MM.1S (cell line): ENCODE measurements at regions not wholly inside any gene's neighbourhood (a gene's known extent, or its start where the extent isn't known, plus 50 kb on each side); places are given as distances from the start of the nearest gene placed in this dataset.

Source experiments
- DNase-seq: peaks from one replicate; pipeline ENCODE4 v3.0.0-alpha.2; 2015
- H2AFZ ChIP-seq: fragments of 300-600 bp; sonication (generic); 2 replicates; pipeline ENCODE4 v1.6.0; 2016; ENCODE audit warnings: antibody characterized with exemption, low read length
- H3F3A ChIP-seq: fragments of 300-600 bp; sonication (generic); 2 replicates; pipeline ENCODE4 v1.6.1; 2016; ENCODE audit warnings: mild to moderate bottlenecking, antibody characterized with exemption, low read length, moderate library complexity, mixed read lengths; ENCODE audit not compliant: insufficient read depth
- H3K27ac ChIP-seq: fragments of 300-600 bp; sonication (generic); 2 replicates; pipeline ENCODE4 v1.5.1; 2016; ENCODE audit warnings: mild to moderate bottlenecking, low read length
- H3K27me3 ChIP-seq: fragments of 300-600 bp; sonication (generic); replicated peaks from 2 replicates; pipeline ENCODE4 v1.6.0; 2016; ENCODE audit warnings: low read length; ENCODE audit not compliant: insufficient read depth
- H3K36me3 ChIP-seq: fragments of 300-600 bp; sonication (generic); replicated peaks from 2 replicates; pipeline ENCODE4 v1.6.1; 2016; ENCODE audit warnings: mild to moderate bottlenecking, low read length, mixed read lengths; ENCODE audit not compliant: insufficient read depth
- H3K4me1 ChIP-seq: fragments of 300-600 bp; sonication (generic); 2 replicates; pipeline ENCODE4 v1.6.1; 2016; ENCODE audit warnings: low read length, mixed read lengths
- H3K4me2 ChIP-seq: fragments of 300-600 bp; sonication (generic); 2 replicates; pipeline ENCODE4 v1.6.0; 2016; ENCODE audit warnings: low read depth, low read length
- H3K4me3 ChIP-seq: fragments of 300-600 bp; sonication (generic); 2 replicates; pipeline ENCODE4 v1.5.1; 2016; ENCODE audit warnings: low read length, mixed read lengths
- H3K79me2 ChIP-seq: fragments of 300-600 bp; sonication (generic); 2 replicates; pipeline ENCODE4 v1.6.1; 2016; ENCODE audit warnings: mixed run types, low read length, mixed read lengths
- H3K9ac ChIP-seq: fragments of 300-600 bp; sonication (generic); 2 replicates; pipeline ENCODE4 v1.6.1; 2016; ENCODE audit warnings: low read length, mixed read lengths
- H3K9me2 ChIP-seq: fragments of 300-600 bp; sonication (generic); replicated peaks from 2 replicates; pipeline ENCODE4 v1.6.1; 2016; ENCODE audit warnings: mild to moderate bottlenecking, low read length, mixed read lengths; ENCODE audit not compliant: insufficient read depth
- H3K9me3 ChIP-seq: fragments of 300-600 bp; sonication (generic); replicated peaks from 2 replicates; pipeline ENCODE4 v1.6.1; 2016; ENCODE audit warnings: mild to moderate bottlenecking, low read length, mixed read lengths; ENCODE audit not compliant: insufficient read depth
- H4K20me1 ChIP-seq: fragments of 300-600 bp; sonication (generic); 2 replicates; pipeline ENCODE4 v1.6.1; 2016; ENCODE audit warnings: mild to moderate bottlenecking, low read length, moderate library complexity, mixed read lengths; ENCODE audit not compliant: insufficient read depth
- CTCF ChIP-seq: fragments of 300-600 bp; sonication (generic); IDR thresholded peaks from 2 replicates; pipeline ENCODE4 v1.5.1; 2016; ENCODE audit warnings: antibody characterized with exemption, low read length, mixed read lengths
- EZH2 ChIP-seq: fragments of 300-600 bp; sonication (generic); optimal IDR thresholded peaks from 2 replicates; pipeline ENCODE3; 2017; ENCODE audit warnings: low read depth, mild to moderate bottlenecking, antibody characterized with exemption, low read length, mixed read lengths
- EZH2phosphoT487 ChIP-seq: fragments of 300-600 bp; sonication (generic); IDR thresholded peaks from 2 replicates; pipeline ENCODE4 v1.6.1; 2018; ENCODE audit warnings: antibody characterized with exemption, low read length

- H3K27me3 ChIP-seq, result no peaks in the 10 kb centered on the region
- H3K36me3 ChIP-seq, result no peaks in the 10 kb centered on the region
- no peak for TF ChIP-seq EZH2phosphoT487
- no peak for TF ChIP-seq EZH2
- H3K9ac ChIP-seq, result no peak overlapping the region
- H2AFZ ChIP-seq, result no peak overlapping the region
- no peak overlapping the region for H3K4me3 ChIP-seq
- no peak overlapping the region for H3K4me2 ChIP-seq
- H3K9me3 ChIP-seq, result no peaks in the 10 kb centered on the region
- H3F3A ChIP-seq, result no peaks in the 10 kb centered on the region
- H3K4me1 ChIP-seq, result no peaks in the 10 kb centered on the region
- H3K9me2 ChIP-seq, result no peaks in the 10 kb centered on the region
- H4K20me1 ChIP-seq, result no peaks in the 10 kb centered on the region
- no peaks in the 10 kb centered on the region for H3K79me2 ChIP-seq
- no peak for DNase-seq
- no peak overlapping the region for H3K27ac ChIP-seq
Observed at GRCh38 chr2:138403431-138403927, 98.1 kb upstream of the SPOPL start.

GRCh38 chr2:138414014-138414413 lies 87.6 kb upstream of the SPOPL start:
- Histone ChIP-seq H3K27ac (no peak overlapping the region), H3K9ac (no peak overlapping the region), H3K27me3 (no peaks in the 10 kb centered on the region), H2AFZ (no peak overlapping the region), H3K4me3 (no peak overlapping the region), H3K9me2 (no peaks in the 10 kb centered on the region), H3K4me1 (no peaks in the 10 kb centered on the region), H3K79me2 (no peaks in the 10 kb centered on the region), H3K4me2 (no peak overlapping the region), H4K20me1 (no peaks in the 10 kb centered on the region), H3F3A (no peaks in the 10 kb centered on the region), H3K36me3 (no peaks in the 10 kb centered on the region), H3K9me3 (no peaks in the 10 kb centered on the region)
- TF ChIP-seq EZH2 (no peak), EZH2phosphoT487 (no peak), CTCF (no peak)
- no peak for DNase-seq

GRCh38 chr2:138415985-138416384 lies 85.6 kb upstream of the SPOPL start:
- no peak overlapping the region for H3K27ac ChIP-seq
- no peaks in the 10 kb centered on the region for H3K27me3 ChIP-seq
- no peak for DNase-seq
- H3K36me3 ChIP-seq, result no peaks in the 10 kb centered on the region
- H3K9me2 ChIP-seq, result no peaks in the 10 kb centered on the region
- no peak overlapping the region for H3K9ac ChIP-seq
- no peaks in the 10 kb centered on the region for H3K4me1 ChIP-seq
- H4K20me1 ChIP-seq, result no peaks in the 10 kb centered on the region
- no peaks in the 10 kb centered on the region for H3F3A ChIP-seq
- TF ChIP-seq EZH2phosphoT487 (no peak), EZH2 (no peak), CTCF (no peak)
- H2AFZ ChIP-seq, result no peak overlapping the region
- H3K4me2 ChIP-seq, result no peak overlapping the region
- no peaks in the 10 kb centered on the region for H3K79me2 ChIP-seq
- H3K9me3 ChIP-seq, result no peaks in the 10 kb centered on the region
- no peak overlapping the region for H3K4me3 ChIP-seq

GRCh38 chr2:138418453-138418852 lies 83.1 kb upstream of the SPOPL start:
- Histone ChIP-seq H2AFZ (no peak overlapping the region), H3K4me1 (no peaks in the 10 kb centered on the region), H3K9ac (no peak overlapping the region), H3K4me3 (no peak overlapping the region), H3K27me3 (no peaks in the 10 kb centered on the region), H3K27ac (no peak overlapping the region), H3K79me2 (no peaks in the 10 kb centered on the region), H4K20me1 (no peaks in the 10 kb centered on the region), H3K4me2 (no peak overlapping the region), H3K36me3 (no peaks in the 10 kb centered on the region), H3K9me2 (no peaks in the 10 kb centered on the region), H3K9me3 (no peaks in the 10 kb centered on the region), H3F3A (no peaks in the 10 kb centered on the region)
- TF ChIP-seq EZH2 (no peak), CTCF (no peak), EZH2phosphoT487 (no peak)
- DNase-seq, result no peak
